H9 (cell line): ENCODE measurements at regions not wholly inside any gene's neighbourhood (a gene's known extent, or its start where the extent isn't known, plus 50 kb on each side); places are given as distances from the start of the nearest gene placed in this dataset.

Experiments used
- DNase-seq: peaks from one replicate; pipeline ENCODE4 v3.0.0-alpha.2; 2017
- H2AFZ ChIP-seq: one replicate; pipeline ENCODE4 v1.6.1; 2013; ENCODE audit warnings: mild to moderate bottlenecking, low read length, control low read depth, moderate library complexity
- H2AK5ac ChIP-seq: 2 replicates; pipeline ENCODE4 v1.6.1; 2013; ENCODE audit warnings: low read length, control low read depth, mixed read lengths; ENCODE audit not compliant: insufficient read length
- H2BK120ac ChIP-seq: one replicate; pipeline ENCODE4 v1.6.1; 2013; ENCODE audit warnings: low read depth, mild to moderate bottlenecking, low read length, control low read depth, inconsistent platforms; ENCODE audit not compliant: poor library complexity, severe bottlenecking
- H2BK12ac ChIP-seq: 2 replicates; pipeline ENCODE4 v1.6.1; 2013; ENCODE audit warnings: low read length, control low read depth, mixed read lengths, low read depth; ENCODE audit not compliant: insufficient read length
- H2BK15ac ChIP-seq: 2 replicates; pipeline ENCODE4 v1.6.1; 2013; ENCODE audit warnings: low read depth, low read length, control low read depth
- H2BK20ac ChIP-seq: one replicate; pipeline ENCODE4 v1.6.1; 2013; ENCODE audit warnings: low read depth, mild to moderate bottlenecking, low read length, control low read depth, inconsistent platforms; ENCODE audit not compliant: poor library complexity, severe bottlenecking
- H2BK5ac ChIP-seq: 2 replicates; pipeline ENCODE4 v1.6.1; 2013; ENCODE audit warnings: low read length, control low read depth, mixed read lengths; ENCODE audit not compliant: insufficient read length
- H3K14ac ChIP-seq: 2 replicates; pipeline ENCODE4 v1.6.1; 2013; ENCODE audit warnings: low read length, control low read depth; ENCODE audit not compliant: insufficient read depth
- H3K18ac ChIP-seq: 2 replicates; pipeline ENCODE4 v1.6.1; 2013; ENCODE audit warnings: low read depth, mild to moderate bottlenecking, mixed read lengths, low read length, control low read depth; ENCODE audit not compliant: insufficient read length
- H3K23ac ChIP-seq: 2 replicates; pipeline ENCODE4 v1.6.1; 2013; ENCODE audit warnings: low read length, control low read depth, mixed read lengths, low read depth; ENCODE audit not compliant: insufficient read length
- H3K23me2 ChIP-seq: 2 replicates; pipeline ENCODE4 v1.6.1; 2013; ENCODE audit warnings: low read depth, mild to moderate bottlenecking, mixed read lengths, low read length, control low read depth; ENCODE audit not compliant: insufficient read length, poor library complexity, severe bottlenecking
- H3K27ac ChIP-seq: 2 replicates; pipeline ENCODE4 v1.5.1; 2013; ENCODE audit warnings: low read length, control low read depth, mixed read lengths, low read depth; ENCODE audit not compliant: insufficient read length
- H3K27me3 ChIP-seq: 2 replicates; pipeline ENCODE4 v1.6.1; 2013; ENCODE audit warnings: low read length, control low read depth, inconsistent platforms; ENCODE audit not compliant: insufficient read depth
- H3K4ac ChIP-seq: 2 replicates; pipeline ENCODE4 v1.6.1; 2013; ENCODE audit warnings: low read depth, mild to moderate bottlenecking, control low read depth, inconsistent platforms, low read length, moderate library complexity
- H3K4me1 ChIP-seq: 2 replicates; pipeline ENCODE4 v1.6.1; 2013; ENCODE audit warnings: low read length, control low read depth, inconsistent platforms; ENCODE audit not compliant: insufficient read depth
- H3K4me2 ChIP-seq: 2 replicates; pipeline ENCODE4 v1.6.1; 2013; ENCODE audit warnings: low read length, control low read depth, mixed read lengths; ENCODE audit not compliant: insufficient read length, insufficient read depth
- H3K56ac ChIP-seq: 2 replicates; pipeline ENCODE4 v1.6.1; 2013; ENCODE audit warnings: low read depth, mild to moderate bottlenecking, mixed read lengths, low read length, control low read depth; ENCODE audit not compliant: insufficient read length
- H3K79me1 ChIP-seq: 2 replicates; pipeline ENCODE4 v1.6.1; 2013; ENCODE audit warnings: low read depth, mild to moderate bottlenecking, moderate library complexity, low read length, control low read depth, inconsistent platforms; ENCODE audit not compliant: insufficient read depth, poor library complexity, severe bottlenecking
- H3K79me2 ChIP-seq: 2 replicates; pipeline ENCODE4 v1.6.1; 2013; ENCODE audit warnings: low read length, control low read depth, inconsistent platforms; ENCODE audit not compliant: insufficient read depth
- H3K9ac ChIP-seq: 2 replicates; pipeline ENCODE4 v1.6.1; 2013; ENCODE audit warnings: low read length, control low read depth, mixed read lengths; ENCODE audit not compliant: insufficient read length; ENCODE audit errors: extremely low read depth
- H3K9me3 ChIP-seq: one replicate; pipeline ENCODE4 v1.6.1; 2013; ENCODE audit warnings: low read depth, low read length, inconsistent platforms; ENCODE audit not compliant: control insufficient read depth
- H3T11ph ChIP-seq: one replicate; pipeline ENCODE4 v1.6.1; 2013; ENCODE audit warnings: mild to moderate bottlenecking, low read length, control low read depth, inconsistent platforms
- H4K20me1 ChIP-seq: one replicate; pipeline ENCODE4 v1.6.1; 2013; ENCODE audit not compliant: control insufficient read depth, insufficient read length, insufficient read depth
- H4K5ac ChIP-seq: 2 replicates; pipeline ENCODE4 v1.6.1; 2013; ENCODE audit warnings: low read depth, mild to moderate bottlenecking, mixed read lengths, low read length, control low read depth; ENCODE audit not compliant: insufficient read length
- H4K8ac ChIP-seq: replicated peaks from 2 replicates; pipeline ENCODE4 v1.6.1; 2013; ENCODE audit warnings: low read length, control low read depth, mixed read lengths, low read depth; ENCODE audit not compliant: insufficient read length
- H4K91ac ChIP-seq: 2 replicates; pipeline ENCODE4 v1.6.1; 2013; ENCODE audit warnings: low read depth, mild to moderate bottlenecking, moderate library complexity, mixed read lengths, low read length, control low read depth; ENCODE audit not compliant: insufficient read length
- H3K27ac Mint-ChIP-seq, 3 experiments: 2 replicates in 2 of 3; 3 replicates in 1 of 3; pipeline ENCODE4 v1.8.0; 2020 to 2021; ENCODE audit warnings: mixed read lengths in 3 of 3, mild to moderate bottlenecking in 1 of 3, moderate library complexity in 1 of 3
- H3K27me3 Mint-ChIP-seq: 2 replicates; pipeline ENCODE4 v1.8.0; 2021; ENCODE audit warnings: low read depth, mild to moderate bottlenecking, moderate library complexity, mixed read lengths
- H3K36me3 Mint-ChIP-seq, 3 experiments: 2 replicates in 2 of 3; 3 replicates in 1 of 3; pipeline ENCODE4 v1.8.0; 2020 to 2021; ENCODE audit warnings: low read depth in 3 of 3, mixed read lengths in 3 of 3; ENCODE audit not compliant: insufficient read depth in 1 of 3
- H3K4me1 Mint-ChIP-seq, 2 experiments: 2 replicates each; pipeline ENCODE4 v1.8.0; 2020; ENCODE audit warnings: mixed read lengths in 2 of 2
- H3K4me3 Mint-ChIP-seq, 2 experiments: 2 replicates in 1 of 2; 3 replicates in 1 of 2; pipeline ENCODE4 v1.8.0; 2020 to 2021; ENCODE audit warnings: mild to moderate bottlenecking in 2 of 2, mixed read lengths in 2 of 2, moderate library complexity in 1 of 2
- H3K9me3 Mint-ChIP-seq, 2 experiments: 2 replicates in 1 of 2; 3 replicates in 1 of 2; pipeline ENCODE4 v1.8.0; 2020; ENCODE audit warnings: mild to moderate bottlenecking in 2 of 2, mixed read lengths in 2 of 2, moderate library complexity in 1 of 2
- WGBS: extraction: QIAGEN DNeasy Blood & Tissue Kit; methylation state at CpG from one replicate; pipeline ENCODE4 v1.1.7; 2013; ENCODE audit warnings: missing lambda C conversion rate, low lambda C conversion rate, mixed read lengths; ENCODE audit not compliant: insufficient read length; ENCODE audit errors: extremely low coverage; 5-methylcytosine and 5-hydroxymethylcytosine counted together
- TF ChIP-seq, protein P1 (sequence below): fragments of 200-600 bp; sonication (generic); conservative IDR thresholded peaks from 3 replicates; pipeline ENCODE4 v1.8.0; 2021; ENCODE audit warnings: antibody characterized with exemption, mild to moderate bottlenecking

DNA sequence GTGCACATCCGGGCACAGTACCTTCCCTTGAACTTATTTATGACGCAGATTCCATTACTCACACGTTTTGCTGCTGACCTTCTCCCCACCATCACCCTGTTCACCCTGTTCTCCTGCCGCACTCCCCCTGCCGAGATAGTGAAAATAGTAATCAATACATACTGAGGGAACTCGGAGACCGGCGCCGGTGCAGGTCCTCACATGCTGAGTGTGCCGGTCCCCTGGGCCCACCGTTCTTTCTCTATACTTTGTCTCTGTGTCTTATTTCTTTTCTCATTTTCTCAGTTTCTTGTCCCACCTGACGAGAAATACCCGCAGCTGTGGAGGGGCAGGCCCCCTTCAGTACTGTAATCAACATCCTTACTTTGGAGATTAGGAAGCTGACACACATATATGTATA, 1337.1 kb upstream of the PABPC4L start:
- no peaks in the 10 kb centered on the region for H3K27me3 ChIP-seq
- H3K27me3 Mint-ChIP-seq: no peaks in the 10 kb centered on the region
- no peaks in the 10 kb centered on the region for H3K9me3 ChIP-seq
- H3K56ac ChIP-seq: no peak overlapping the region
- no peak overlapping the region for H3K9ac ChIP-seq
- no peak overlapping the region for H2AFZ ChIP-seq
- no peak overlapping the region for H2AK5ac ChIP-seq
- TF ChIP-seq, protein P1, sequence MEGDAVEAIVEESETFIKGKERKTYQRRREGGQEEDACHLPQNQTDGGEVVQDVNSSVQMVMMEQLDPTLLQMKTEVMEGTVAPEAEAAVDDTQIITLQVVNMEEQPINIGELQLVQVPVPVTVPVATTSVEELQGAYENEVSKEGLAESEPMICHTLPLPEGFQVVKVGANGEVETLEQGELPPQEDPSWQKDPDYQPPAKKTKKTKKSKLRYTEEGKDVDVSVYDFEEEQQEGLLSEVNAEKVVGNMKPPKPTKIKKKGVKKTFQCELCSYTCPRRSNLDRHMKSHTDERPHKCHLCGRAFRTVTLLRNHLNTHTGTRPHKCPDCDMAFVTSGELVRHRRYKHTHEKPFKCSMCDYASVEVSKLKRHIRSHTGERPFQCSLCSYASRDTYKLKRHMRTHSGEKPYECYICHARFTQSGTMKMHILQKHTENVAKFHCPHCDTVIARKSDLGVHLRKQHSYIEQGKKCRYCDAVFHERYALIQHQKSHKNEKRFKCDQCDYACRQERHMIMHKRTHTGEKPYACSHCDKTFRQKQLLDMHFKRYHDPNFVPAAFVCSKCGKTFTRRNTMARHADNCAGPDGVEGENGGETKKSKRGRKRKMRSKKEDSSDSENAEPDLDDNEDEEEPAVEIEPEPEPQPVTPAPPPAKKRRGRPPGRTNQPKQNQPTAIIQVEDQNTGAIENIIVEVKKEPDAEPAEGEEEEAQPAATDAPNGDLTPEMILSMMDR: no peak
- no peaks in the 10 kb centered on the region for H4K20me1 ChIP-seq
- no peaks in the 10 kb centered on the region for H3K23me2 ChIP-seq
- H3K4me3 Mint-ChIP-seq: no peak overlapping the region
- 0 out of 4 replicates have a peak, but pooled peaks cover 0 to 2% of the 10 kb centered on the region in 2 experiments for H3K4me1 Mint-ChIP-seq
- no peak overlapping the region for H3K18ac ChIP-seq
- H3K4me1 ChIP-seq: no peaks in the 10 kb centered on the region
- no peaks in the 10 kb centered on the region for H3K79me2 ChIP-seq
- H2BK12ac ChIP-seq: no peak overlapping the region
- no peak overlapping the region for H3K4ac ChIP-seq
- H3K27ac Mint-ChIP-seq: peak overlapping the region in 1 of 3 experiments; percentile 76; a peak in 2 of 7 replicates
- no peak overlapping the region for H3K4me2 ChIP-seq
- no peak overlapping the region for H4K5ac ChIP-seq
- no peak overlapping the region for H4K91ac ChIP-seq
- H3K9me3 Mint-ChIP-seq: peaks cover 2 to 5% of the 10 kb centered on the region in 2 experiments; a peak in 3 of 5 replicates
- H3K79me1 ChIP-seq: no peaks in the 10 kb centered on the region
- H2BK15ac ChIP-seq: no peak overlapping the region
- H3K36me3 Mint-ChIP-seq: 0 out of 7 replicates have a peak, but pooled peaks cover 0 to 2% (median 0%) of the 10 kb centered on the region in 3 experiments
- H3T11ph ChIP-seq: no peak overlapping the region
- no peak for DNase-seq
- no peak overlapping the region for H2BK120ac ChIP-seq
- no peak overlapping the region for H4K8ac ChIP-seq
- H3K27ac ChIP-seq: no peak overlapping the region
- H2BK20ac ChIP-seq: no peak overlapping the region
- WGBS: no CpG with 5 or more reads among the region's 13 CpGs
- H3K14ac ChIP-seq: no peak overlapping the region
- H3K23ac ChIP-seq: no peak overlapping the region
- H2BK5ac ChIP-seq: no peak overlapping the region
